RWPE2 (cell line): ENCODE measurements at regions not wholly inside any gene's neighbourhood (a gene's known extent, or its start where the extent isn't known, plus 50 kb on each side); places are given as distances from the start of the nearest gene placed in this dataset.

Experiments used
- ATAC-seq: fragments of 200-7000 bp; cut with Tn5 transposase; 3 replicates; pipeline ENCODE4 v1.9.1; 2021; ENCODE audit warnings: low read depth
- DNase-seq: peaks from one replicate; pipeline ENCODE4 v3.0.0-alpha.2; 2020; ENCODE audit warnings: low spot score
- H3K27ac ChIP-seq: fragments of 450-650 bp; 2 replicates; pipeline ENCODE4 v1.5.1; 2017; ENCODE audit warnings: mild to moderate bottlenecking; ENCODE audit not compliant: poor library complexity, severe bottlenecking
- H3K27me3 ChIP-seq: fragments of 250-450 bp; sonication (Bioruptor Pico); 2 replicates; pipeline ENCODE4 v1.5.1; 2021; ENCODE audit warnings: mild to moderate bottlenecking, moderate library complexity; ENCODE audit not compliant: insufficient read depth, poor library complexity, severe bottlenecking
- H3K36me3 ChIP-seq: fragments of 250-450 bp; sonication (Bioruptor Pico); 2 replicates; pipeline ENCODE4 v1.5.1; 2020; ENCODE audit warnings: low read depth, mild to moderate bottlenecking, moderate library complexity
- H3K4me1 ChIP-seq: fragments of 250-450 bp; sonication (Bioruptor Pico); 2 replicates; pipeline ENCODE4 v1.5.1; 2021; ENCODE audit warnings: mild to moderate bottlenecking, moderate library complexity; ENCODE audit not compliant: insufficient read depth, poor library complexity, severe bottlenecking
- H3K4me3 ChIP-seq: fragments of 250-450 bp; sonication (Bioruptor Pico); 2 replicates; pipeline ENCODE4 v1.5.1; 2021; ENCODE audit warnings: mild to moderate bottlenecking, moderate library complexity; ENCODE audit not compliant: severe bottlenecking
- H3K9me3 ChIP-seq: fragments of 250-450 bp; sonication (Bioruptor Pico); 2 replicates; pipeline ENCODE4 v1.5.1; 2021; ENCODE audit warnings: mild to moderate bottlenecking, moderate library complexity; ENCODE audit not compliant: severe bottlenecking
- CTCF ChIP-seq: fragments of 450-650 bp; IDR thresholded peaks from one replicate; pipeline ENCODE4 v1.5.1; 2017; ENCODE audit warnings: mild to moderate bottlenecking, moderate library complexity; ENCODE audit not compliant: poor library complexity, severe bottlenecking

GRCh38 chr17:33545124-33545523 lies 252.0 kb upstream of the ASIC2 start:
- no peak overlapping the region for H3K4me3 ChIP-seq
- no peaks in the 10 kb centered on the region for H3K36me3 ChIP-seq
- TF ChIP-seq CTCF, result no peak
- H3K27ac ChIP-seq, result no peak overlapping the region
- no peaks in the 10 kb centered on the region for H3K4me1 ChIP-seq
- H3K27me3 ChIP-seq, result peaks cover 2% of the 10 kb centered on the region
- no peak for ATAC-seq
- no peaks in the 10 kb centered on the region for H3K9me3 ChIP-seq
- DNase-seq, result no peak

- peaks cover 2% of the 10 kb centered on the region for H3K27me3 ChIP-seq
- no peaks in the 10 kb centered on the region for H3K36me3 ChIP-seq
- ATAC-seq (no peak), DNase-seq (no peak)
- H3K9me3 ChIP-seq, result no peaks in the 10 kb centered on the region
- no peaks in the 10 kb centered on the region for H3K4me1 ChIP-seq
- H3K4me3 ChIP-seq, result no peak overlapping the region
- no peak for TF ChIP-seq CTCF
- no peak overlapping the region for H3K27ac ChIP-seq
Measured at GRCh38 chr17:33550261-33550660, 257.2 kb upstream of the ASIC2 start.

GRCh38 chr17:33551075-33551474 lies 258.0 kb upstream of the ASIC2 start:
- Histone ChIP-seq H3K4me1 (no peaks in the 10 kb centered on the region), H3K27me3 (peaks cover 2% of the 10 kb centered on the region), H3K36me3 (no peaks in the 10 kb centered on the region), H3K4me3 (no peak overlapping the region), H3K9me3 (no peaks in the 10 kb centered on the region), H3K27ac (no peak overlapping the region)
- no peak for TF ChIP-seq CTCF
- DNase-seq, result no peak
- ATAC-seq, result no peak

GRCh38 chr17:33551911-33552310 lies 258.8 kb upstream of the ASIC2 start:
- Histone ChIP-seq H3K27me3 (peaks cover 2% of the 10 kb centered on the region), H3K9me3 (no peaks in the 10 kb centered on the region), H3K36me3 (no peaks in the 10 kb centered on the region), H3K27ac (no peak overlapping the region), H3K4me1 (no peaks in the 10 kb centered on the region), H3K4me3 (no peak overlapping the region)
- ATAC-seq (no peak), DNase-seq (no peak)
- TF ChIP-seq CTCF, result no peak

GRCh38 chr17:33560165-33560564 lies 267.1 kb upstream of the ASIC2 start:
- DNase-seq (no peak), ATAC-seq (no peak)
- H3K27ac ChIP-seq, result no peak overlapping the region

More at GRCh38 chr17:33560165-33560564, 267.1 kb upstream of the ASIC2 start:
- H3K27me3 ChIP-seq, result no peaks in the 10 kb centered on the region
- H3K36me3 ChIP-seq, result no peaks in the 10 kb centered on the region
- H3K9me3 ChIP-seq, result no peaks in the 10 kb centered on the region
- no peak overlapping the region for H3K4me3 ChIP-seq
- no peak for TF ChIP-seq CTCF
- H3K4me1 ChIP-seq, result no peaks in the 10 kb centered on the region
